DOHH2 (cell line): ENCODE measurements at regions not wholly inside any gene's neighbourhood (a gene's known extent, or its start where the extent isn't known, plus 50 kb on each side); places are given as distances from the start of the nearest gene placed in this dataset.

ENCODE experiments used
- H3F3A ChIP-seq: fragments of 200-600 bp; sonication (generic), shearing (Covaris generic); 2 replicates; pipeline ENCODE4 v1.6.0; 2016; ENCODE audit warnings: antibody characterized with exemption, mild to moderate bottlenecking; ENCODE audit not compliant: control insufficient read depth, insufficient read depth
- H3K27ac ChIP-seq: fragments of 200-600 bp; sonication (generic); 2 replicates; pipeline ENCODE4 v1.5.1; 2014; ENCODE audit warnings: low read depth, mild to moderate bottlenecking, low read length, moderate library complexity
- H3K27me3 ChIP-seq: fragments of 200-600 bp; sonication (generic); 2 replicates; pipeline ENCODE4 v1.6.1; 2014; ENCODE audit warnings: mild to moderate bottlenecking, low read length, mixed read lengths; ENCODE audit not compliant: control insufficient read depth
- H3K36me3 ChIP-seq: fragments of 200-600 bp; sonication (generic); 2 replicates; pipeline ENCODE4 v1.6.1; 2014; ENCODE audit warnings: mild to moderate bottlenecking, low read length, moderate library complexity, mixed read lengths; ENCODE audit not compliant: control insufficient read depth
- H3K4me1 ChIP-seq: fragments of 200-600 bp; sonication (generic); 2 replicates; pipeline ENCODE4 v1.6.1; 2014; ENCODE audit warnings: mild to moderate bottlenecking, low read length, mixed read lengths; ENCODE audit not compliant: control insufficient read depth
- H3K4me2 ChIP-seq: fragments of 200-600 bp; sonication (generic); 2 replicates; pipeline ENCODE4 v1.6.0; 2014; ENCODE audit warnings: mild to moderate bottlenecking, low read length, moderate library complexity
- H3K4me3 ChIP-seq: fragments of 200-600 bp; sonication (generic); 2 replicates; pipeline ENCODE4 v1.5.1; 2014; ENCODE audit warnings: mild to moderate bottlenecking, low read length, mixed read lengths
- H3K79me2 ChIP-seq: fragments of 200-600 bp; sonication (generic); 2 replicates; pipeline ENCODE4 v1.6.1; 2014; ENCODE audit warnings: mild to moderate bottlenecking, low read length, mixed read lengths; ENCODE audit not compliant: control insufficient read depth
- H3K9me2 ChIP-seq: fragments of 200-600 bp; sonication (generic); replicated peaks from 2 replicates; pipeline ENCODE4 v1.6.1; 2014; ENCODE audit warnings: mild to moderate bottlenecking, low read length, mixed read lengths; ENCODE audit not compliant: control insufficient read depth
- H3K9me3 ChIP-seq: fragments of 200-600 bp; sonication (generic); 2 replicates; pipeline ENCODE4 v1.6.1; 2014; ENCODE audit warnings: antibody characterized with exemption, low read length, mixed read lengths; ENCODE audit not compliant: control insufficient read depth, insufficient read depth
- H4K20me1 ChIP-seq: fragments of 200-600 bp; sonication (generic); 2 replicates; pipeline ENCODE4 v1.6.0; 2014; ENCODE audit warnings: low read depth, mild to moderate bottlenecking, antibody characterized with exemption, low read length, moderate library complexity; ENCODE audit not compliant: control insufficient read depth, insufficient read depth
- EZH2phosphoT487 ChIP-seq: fragments of 200-600 bp; sonication (generic); IDR thresholded peaks from 2 replicates; pipeline ENCODE4 v1.6.1; 2017; ENCODE audit warnings: borderline replicate concordance, mild to moderate bottlenecking, antibody characterized with exemption, low read length, moderate library complexity, mixed read lengths
- TF ChIP-seq, protein P1 (sequence below): fragments of 200-600 bp; sonication (generic); IDR thresholded peaks from one replicate; pipeline ENCODE4 v1.5.1; 2014; ENCODE audit warnings: antibody characterized with exemption, mild to moderate bottlenecking, low read depth, low read length; ENCODE audit not compliant: poor library complexity, severe bottlenecking

DNA sequence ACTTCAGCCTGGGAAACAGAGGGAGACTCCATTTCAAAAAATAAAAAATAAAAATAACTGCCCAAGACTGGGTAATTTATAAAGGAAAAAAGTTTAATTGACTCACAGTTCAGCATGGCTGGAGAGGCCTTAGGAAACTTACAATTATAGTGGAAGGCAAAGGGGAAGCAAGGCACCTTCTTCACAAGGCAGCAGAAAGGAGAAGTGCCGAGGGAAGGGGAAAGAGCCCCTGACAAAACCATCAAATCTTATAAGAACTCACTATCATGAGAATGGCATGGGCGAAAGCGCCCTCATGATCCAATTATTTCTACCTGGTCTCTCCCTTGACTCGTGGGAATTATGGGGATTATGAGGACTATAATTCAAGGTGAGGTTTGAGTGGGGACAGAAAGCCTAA is 95.5 kb upstream of the LGSN start:
- Histone ChIP-seq H4K20me1 (no peaks in the 10 kb centered on the region), H3K27me3 (no peaks in the 10 kb centered on the region), H3K36me3 (no peaks in the 10 kb centered on the region), H3K4me1 (no peaks in the 10 kb centered on the region), H3K9me2 (no peaks in the 10 kb centered on the region), H3K4me2 (no peak overlapping the region), H3K79me2 (no peaks in the 10 kb centered on the region), H3F3A (no peaks in the 10 kb centered on the region), H3K4me3 (no peak overlapping the region), H3K9me3 (no peaks in the 10 kb centered on the region), H3K27ac (no peak overlapping the region)
- TF ChIP-seq, protein P1, sequence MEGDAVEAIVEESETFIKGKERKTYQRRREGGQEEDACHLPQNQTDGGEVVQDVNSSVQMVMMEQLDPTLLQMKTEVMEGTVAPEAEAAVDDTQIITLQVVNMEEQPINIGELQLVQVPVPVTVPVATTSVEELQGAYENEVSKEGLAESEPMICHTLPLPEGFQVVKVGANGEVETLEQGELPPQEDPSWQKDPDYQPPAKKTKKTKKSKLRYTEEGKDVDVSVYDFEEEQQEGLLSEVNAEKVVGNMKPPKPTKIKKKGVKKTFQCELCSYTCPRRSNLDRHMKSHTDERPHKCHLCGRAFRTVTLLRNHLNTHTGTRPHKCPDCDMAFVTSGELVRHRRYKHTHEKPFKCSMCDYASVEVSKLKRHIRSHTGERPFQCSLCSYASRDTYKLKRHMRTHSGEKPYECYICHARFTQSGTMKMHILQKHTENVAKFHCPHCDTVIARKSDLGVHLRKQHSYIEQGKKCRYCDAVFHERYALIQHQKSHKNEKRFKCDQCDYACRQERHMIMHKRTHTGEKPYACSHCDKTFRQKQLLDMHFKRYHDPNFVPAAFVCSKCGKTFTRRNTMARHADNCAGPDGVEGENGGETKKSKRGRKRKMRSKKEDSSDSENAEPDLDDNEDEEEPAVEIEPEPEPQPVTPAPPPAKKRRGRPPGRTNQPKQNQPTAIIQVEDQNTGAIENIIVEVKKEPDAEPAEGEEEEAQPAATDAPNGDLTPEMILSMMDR, result no peak
- no peak for TF ChIP-seq EZH2phosphoT487

DNA sequence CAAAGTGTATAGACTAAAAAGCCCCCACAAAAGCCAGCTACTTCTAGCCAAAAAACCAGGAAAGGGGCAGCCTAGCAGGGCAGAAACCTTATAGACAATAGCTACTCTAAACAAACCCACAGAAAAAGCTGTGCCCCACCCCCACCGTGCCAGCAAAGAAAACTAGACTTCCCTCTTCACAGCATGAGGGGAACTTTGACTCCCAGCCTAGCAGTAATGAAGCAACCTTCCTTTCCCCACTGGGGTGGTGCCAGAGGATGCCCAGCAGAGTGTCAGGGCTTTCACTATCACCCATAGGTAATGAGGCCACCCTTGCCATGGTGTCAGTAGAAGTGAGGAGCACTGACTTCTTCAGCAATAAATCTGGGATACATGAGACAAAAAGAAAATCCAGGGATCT is 99.0 kb upstream of the LGSN start:
- H3K4me2 ChIP-seq, result no peak overlapping the region
- H3K9me2 ChIP-seq, result no peaks in the 10 kb centered on the region
- H3K36me3 ChIP-seq, result no peaks in the 10 kb centered on the region
- no peak overlapping the region for H3K27ac ChIP-seq
- H3F3A ChIP-seq, result no peaks in the 10 kb centered on the region
- H3K4me1 ChIP-seq, result no peaks in the 10 kb centered on the region
- no peaks in the 10 kb centered on the region for H4K20me1 ChIP-seq
- TF ChIP-seq, protein P1, result no peak
- TF ChIP-seq EZH2phosphoT487, result no peak
- no peaks in the 10 kb centered on the region for H3K79me2 ChIP-seq
- H3K4me3 ChIP-seq, result no peak overlapping the region
- H3K27me3 ChIP-seq, result no peaks in the 10 kb centered on the region
- H3K9me3 ChIP-seq, result no peaks in the 10 kb centered on the region

DNA sequence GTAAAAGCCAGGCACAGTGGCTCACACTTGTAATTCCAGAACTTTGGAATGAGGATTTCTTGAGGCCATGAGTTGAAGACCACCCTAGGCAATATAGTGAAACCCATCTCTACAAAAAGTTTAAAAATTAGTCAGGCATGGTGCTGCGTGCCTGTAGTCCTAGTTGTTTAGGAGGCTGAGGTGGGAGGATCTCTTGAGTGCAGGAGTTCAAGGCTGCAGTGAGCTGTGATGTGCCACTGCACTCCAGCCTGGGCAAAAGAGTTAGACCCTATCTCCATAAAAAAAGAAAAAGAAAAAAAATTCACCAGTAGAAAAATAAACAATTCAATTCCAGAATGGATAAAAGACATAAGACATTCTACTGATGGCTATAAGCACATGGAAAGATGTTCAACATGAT is 104.9 kb upstream of the LGSN start:
- Histone ChIP-seq H4K20me1 (no peaks in the 10 kb centered on the region), H3K27me3 (no peaks in the 10 kb centered on the region), H3K4me3 (no peak overlapping the region), H3K36me3 (no peaks in the 10 kb centered on the region), H3F3A (no peaks in the 10 kb centered on the region), H3K4me2 (no peak overlapping the region), H3K4me1 (no peaks in the 10 kb centered on the region), H3K79me2 (no peaks in the 10 kb centered on the region), H3K9me3 (no peaks in the 10 kb centered on the region), H3K27ac (no peak overlapping the region), H3K9me2 (no peaks in the 10 kb centered on the region)
- TF ChIP-seq EZH2phosphoT487, result no peak
- TF ChIP-seq, protein P1, result no peak

DNA sequence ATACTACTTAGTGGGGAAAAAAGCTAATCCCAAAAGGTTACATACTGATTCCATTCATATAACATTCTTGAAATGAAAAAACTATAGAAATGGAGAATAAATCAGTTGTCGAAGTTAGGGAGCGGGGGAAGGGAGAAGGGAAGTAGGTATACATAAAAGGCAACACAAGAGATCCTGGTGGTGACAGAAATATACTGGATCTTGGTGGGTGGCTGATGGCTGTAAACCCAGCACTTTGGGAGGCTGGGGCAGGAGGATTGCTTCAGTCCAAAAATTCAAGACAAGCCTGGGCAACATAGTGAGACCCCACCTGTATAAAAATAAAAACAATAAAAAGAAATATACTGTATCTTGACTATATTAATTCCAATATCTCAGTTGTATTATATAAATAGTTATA is 105.7 kb upstream of the LGSN start:
- TF ChIP-seq, protein P1, result no peak
- no peak for TF ChIP-seq EZH2phosphoT487
- no peaks in the 10 kb centered on the region for H3F3A ChIP-seq
- no peaks in the 10 kb centered on the region for H3K9me3 ChIP-seq
- H3K9me2 ChIP-seq, result no peaks in the 10 kb centered on the region
- H3K4me1 ChIP-seq, result no peaks in the 10 kb centered on the region
- no peaks in the 10 kb centered on the region for H3K27me3 ChIP-seq
- no peak overlapping the region for H3K4me2 ChIP-seq
- H4K20me1 ChIP-seq, result no peaks in the 10 kb centered on the region
- H3K27ac ChIP-seq, result no peak overlapping the region
- no peaks in the 10 kb centered on the region for H3K36me3 ChIP-seq
- no peaks in the 10 kb centered on the region for H3K79me2 ChIP-seq
- no peak overlapping the region for H3K4me3 ChIP-seq
